ENCODE measurements at regions not wholly inside any gene's neighbourhood (a gene's known extent, or its start where the extent isn't known, plus 50 kb on each side); places are given as distances from the start of the nearest gene placed in this dataset.

DNA sequence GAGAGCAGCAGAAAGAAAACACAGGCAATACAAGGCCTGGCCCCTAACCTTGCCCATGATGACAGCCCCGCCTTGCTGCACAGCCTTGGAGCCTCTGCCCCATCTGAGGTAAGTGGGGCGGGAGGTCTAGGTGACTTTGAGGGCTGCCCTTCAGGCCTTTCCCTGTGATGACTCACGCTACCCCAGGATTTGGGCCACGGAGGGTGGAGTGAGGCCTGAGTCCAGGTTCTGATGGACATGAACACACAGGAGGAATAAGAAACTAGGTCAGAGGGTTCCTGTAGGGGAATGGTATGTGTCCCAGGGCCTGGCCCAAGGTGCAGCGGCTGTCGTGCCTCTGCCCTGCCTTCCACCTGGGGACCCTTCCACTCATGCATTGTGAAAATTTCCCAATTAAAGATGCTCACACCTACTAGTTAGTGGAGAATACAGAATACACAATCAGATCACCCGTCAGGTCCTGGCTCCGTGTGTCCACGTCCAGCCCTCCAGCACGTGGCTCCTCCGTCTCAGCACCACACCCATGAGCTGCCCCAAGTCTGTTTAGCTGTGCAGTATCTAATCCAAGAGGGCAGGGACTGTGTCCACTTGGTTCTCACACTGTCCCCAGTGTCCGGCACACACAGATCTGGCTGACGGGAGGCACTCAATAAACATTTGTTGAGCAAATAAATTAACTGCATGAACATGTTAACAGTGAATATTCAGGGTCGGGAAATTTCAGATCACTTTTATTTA lies 111.0 kb downstream of the CHST1 start:
- no peak for DNase-seq (ENCODE audit: low read depth)

GRCh38 chr11:45553383-45553936 lies 112.0 kb downstream of the CHST1 start:
- DNase-seq (ENCODE audit: low read depth), result no peak

GRCh38 chr11:45551191-45551713 lies 114.2 kb downstream of the CHST1 start:
- no peak for DNase-seq (ENCODE audit: low read depth)

- DNase-seq (ENCODE audit: low read depth), result no peak
Observed at GRCh38 chr11:45549257-45549656, 116.2 kb downstream of the CHST1 start.

DNA sequence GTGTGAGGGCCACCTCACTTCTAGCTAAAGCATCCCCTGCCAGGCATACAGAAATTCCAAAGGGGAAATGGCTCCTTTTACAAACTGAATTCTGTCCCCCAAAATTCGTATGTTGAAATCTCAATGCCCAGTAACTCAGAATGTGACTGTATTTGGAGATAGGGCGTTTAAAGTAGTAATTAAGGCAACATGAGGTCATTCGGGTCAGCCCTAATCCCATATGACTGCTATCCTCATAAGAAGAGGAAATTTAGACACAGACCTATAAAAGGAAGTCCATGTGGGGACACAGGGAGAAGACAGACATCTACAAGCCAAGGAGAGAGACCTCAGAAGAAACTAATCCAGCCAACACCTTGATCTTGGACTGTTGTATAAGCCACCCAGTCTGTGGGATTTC lies 119.1 kb downstream of the CHST1 start:
- DNase-seq (ENCODE audit: low read depth), result no peak

DNA sequence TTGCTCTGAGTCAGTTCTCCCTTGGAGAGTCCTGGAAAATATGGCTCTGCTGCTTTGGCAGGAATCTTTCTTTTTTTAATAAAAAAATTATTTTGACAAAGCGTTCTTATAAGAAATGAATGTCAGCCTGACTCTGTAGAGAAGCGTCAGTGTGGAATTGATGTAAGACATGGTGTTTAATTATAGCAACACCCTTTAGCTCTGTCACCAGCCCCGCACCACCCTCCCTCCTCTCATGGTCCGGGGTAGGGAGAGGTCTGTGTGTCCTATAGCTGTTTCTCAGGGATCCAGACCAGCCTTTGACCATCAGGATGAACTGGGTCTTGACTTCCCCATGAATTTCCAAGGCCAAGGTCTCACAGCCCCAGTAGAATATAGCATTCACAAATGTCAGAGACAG lies 120.6 kb downstream of the CHST1 start:
- DNase-seq (ENCODE audit: low read depth), result no peak

DNA sequence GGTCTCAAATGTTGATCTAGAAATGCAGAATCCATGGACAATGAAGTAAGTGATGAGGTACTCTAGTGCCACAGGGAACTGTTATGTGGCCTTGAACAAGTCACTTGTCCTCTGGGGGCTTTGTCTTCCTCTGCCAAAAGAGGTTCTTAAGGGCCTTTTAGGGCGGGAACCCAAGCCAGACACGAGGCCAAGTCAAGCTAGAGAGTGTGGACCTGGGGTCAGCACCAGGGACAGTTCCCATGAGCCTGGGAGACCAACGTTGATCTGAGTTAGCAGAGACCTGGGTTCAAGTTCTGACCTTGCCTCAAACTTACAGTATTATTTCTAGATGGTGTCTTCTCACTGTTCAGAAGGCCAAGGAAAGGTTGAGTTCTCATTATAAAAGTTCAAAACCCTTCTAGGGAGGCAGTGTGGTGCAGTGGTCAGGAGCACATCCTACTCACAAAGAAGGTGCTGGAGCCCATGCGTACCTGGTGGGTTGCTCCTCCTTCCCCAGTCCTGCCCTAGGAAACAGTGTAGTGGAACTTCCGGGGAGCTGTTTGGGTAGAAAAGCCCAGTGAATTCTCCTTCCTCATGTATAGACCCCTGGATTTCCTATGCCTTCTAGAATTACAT lies 121.5 kb downstream of the CHST1 start:
- no peak for DNase-seq (ENCODE audit: low read depth)

GRCh38 chr11:45543081-45543480 lies 122.3 kb downstream of the CHST1 start:
- DNase-seq (ENCODE audit: low read depth), result no peak

- no peak for DNase-seq (ENCODE audit: low read depth)
Observed at GRCh38 chr11:45541693-45542434, 123.6 kb downstream of the CHST1 start.

GRCh38 chr11:45538939-45539338 lies 126.5 kb downstream of the CHST1 start:
- no peak for DNase-seq (ENCODE audit: low read depth)

GRCh38 chr11:45538363-45538762 lies 127.1 kb downstream of the CHST1 start:
- DNase-seq (ENCODE audit: low read depth), result no peak

GRCh38 chr11:45537614-45538013 lies 127.8 kb downstream of the CHST1 start:
- no peak for DNase-seq (ENCODE audit: low read depth)

GRCh38 chr11:45535033-45535432 lies 130.4 kb downstream of the CHST1 start:
- DNase-seq (ENCODE audit: low read depth), result no peak

GRCh38 chr11:45534132-45534531 lies 131.3 kb downstream of the CHST1 start:
- DNase-seq (ENCODE audit: low read depth), result no peak

DNA sequence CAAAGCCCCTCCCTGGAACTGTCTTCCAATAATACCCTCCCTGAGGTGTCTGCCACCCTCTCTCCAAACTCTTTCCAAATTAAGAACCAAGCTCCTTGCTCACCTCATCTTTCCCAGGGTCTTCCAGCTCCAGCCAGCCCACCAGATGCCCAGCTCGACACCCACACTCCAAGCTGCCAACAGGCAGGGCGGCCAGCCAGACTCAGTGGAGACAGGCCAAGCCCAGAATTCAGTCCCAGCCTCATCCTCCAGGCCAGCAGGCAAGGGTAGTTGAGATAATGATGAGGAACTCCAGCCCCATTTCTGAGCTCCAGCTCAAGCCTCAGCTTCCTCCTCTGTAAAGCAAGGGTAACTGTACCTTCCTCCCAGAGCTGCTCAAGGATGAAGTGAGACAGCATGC lies 132.9 kb downstream of the CHST1 start:
- no peak for DNase-seq (ENCODE audit: low read depth)

DNA sequence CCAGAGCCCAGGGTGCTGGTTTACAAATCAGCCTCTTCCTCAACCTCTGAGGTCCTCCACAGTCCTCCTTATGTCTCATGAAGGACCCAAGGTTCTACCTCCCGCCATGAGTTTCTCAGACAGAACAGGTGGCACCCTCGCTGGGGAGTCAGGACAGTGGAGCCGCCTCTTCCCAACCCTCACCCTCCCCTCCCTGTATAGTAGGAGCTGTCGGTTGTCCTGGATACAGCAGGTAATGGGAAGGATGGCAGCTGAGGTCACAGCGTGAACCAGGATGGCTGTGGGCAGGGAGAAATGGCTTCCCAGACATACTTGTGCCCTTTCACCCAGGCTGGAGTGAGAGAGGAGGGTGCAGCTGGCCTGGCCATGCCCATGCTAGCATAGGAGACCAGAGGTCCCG lies 134.6 kb downstream of the CHST1 start:
- no peak for DNase-seq (ENCODE audit: low read depth)

- DNase-seq (ENCODE audit: low read depth), result no peak
Observed at GRCh38 chr11:45530111-45530510, 135.3 kb downstream of the CHST1 start.

- no peak for DNase-seq (ENCODE audit: low read depth)
Observed at GRCh38 chr11:45528435-45528834, 137.0 kb downstream of the CHST1 start.

DNA sequence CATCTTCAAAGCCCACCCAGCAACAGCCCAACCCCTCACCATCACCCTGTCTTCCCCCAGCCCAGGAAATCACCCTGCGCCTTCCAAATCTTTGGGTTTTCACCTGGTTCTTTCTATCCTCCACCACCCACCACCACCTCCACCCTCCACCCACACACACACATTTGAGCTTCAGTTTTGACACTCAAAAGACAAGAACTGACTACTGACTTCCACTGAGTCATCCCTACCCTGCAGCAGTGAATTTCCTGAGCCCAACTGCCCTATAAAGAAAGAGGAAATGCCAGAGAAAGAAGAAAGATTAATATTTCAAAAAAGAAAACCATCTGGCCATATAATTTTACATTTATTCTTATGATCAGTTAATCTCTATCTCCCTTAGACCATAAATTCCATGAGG lies 137.5 kb downstream of the CHST1 start:
- DNase-seq (ENCODE audit: low read depth), result no peak

- no peak for DNase-seq (ENCODE audit: low read depth)
Observed at GRCh38 chr11:45525393-45525792, 140.0 kb downstream of the CHST1 start.

GRCh38 chr11:45523760-45524159 lies 141.7 kb downstream of the CHST1 start:
- DNase-seq (ENCODE audit: low read depth), result no peak

DNA sequence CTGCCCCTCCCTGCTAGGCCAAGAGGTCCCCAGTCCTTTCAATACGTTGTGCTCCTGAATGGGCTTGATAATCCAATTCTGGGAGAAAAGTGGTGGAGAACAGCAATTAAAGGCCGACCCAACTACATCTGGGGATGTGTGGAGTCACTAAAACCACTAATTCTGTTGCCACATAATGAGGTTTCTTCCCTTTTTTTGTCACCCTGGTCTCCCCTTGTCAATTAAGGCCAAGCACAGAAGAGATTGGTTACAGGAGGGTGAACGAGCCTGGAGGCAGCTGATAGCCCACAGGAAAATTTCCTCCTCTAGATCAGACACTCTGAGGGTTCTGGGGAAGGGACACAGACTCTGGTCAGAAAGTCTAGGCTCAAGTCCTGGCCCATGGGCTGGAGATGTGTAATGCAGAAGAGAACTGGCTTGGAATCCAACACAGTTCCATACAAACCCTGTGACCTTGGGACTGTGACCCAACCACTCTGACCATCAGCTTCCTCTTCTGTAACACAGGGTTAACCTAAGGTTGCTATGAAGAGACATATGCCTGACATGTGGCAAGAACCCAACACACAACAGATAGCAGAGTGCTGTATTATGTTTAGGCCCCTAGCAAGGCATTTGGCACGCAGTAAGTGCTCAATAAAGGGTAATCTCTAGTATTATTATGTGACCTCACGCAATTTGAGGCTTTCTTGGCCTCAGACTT lies 146.4 kb downstream of the CHST1 start:
- no peak for DNase-seq (ENCODE audit: low read depth)

Measured in stromal cell of bone marrow (primary cell).